PC-3 (cell line): ENCODE measurements at regions not wholly inside any gene's neighbourhood (a gene's known extent, or its start where the extent isn't known, plus 50 kb on each side); places are given as distances from the start of the nearest gene placed in this dataset.
A peak's percentile ranks its signal among the peaks of the same experiment; 100 is the strongest.

Experiments used
- ATAC-seq: fragments of 200-7000 bp; cut with Tn5 transposase; 2 replicates; pipeline ENCODE4 v1.9.1; 2020; ENCODE audit warnings: mild to moderate bottlenecking, moderate library complexity
- BruUV-seq: library from RNA; stranded (reverse); fragments of 400-500 nt; replicated peaks from 2 replicates; lab custom pipeline; 2021; lab: Mats Ljungman, UMichigan
- CTCF ChIA-PET: fragments of 300-600 bp; sonication (Branson Sonifier 250); formaldehyde crosslinking; loops from one replicate; lab custom pipeline; 2022; ENCODE audit warnings: antibody characterized with exemption; lab: Charles Lee
- POLR2A ChIA-PET: fragments of 300-600 bp; sonication (Branson Sonifier 250); formaldehyde crosslinking; loops from one replicate; lab custom pipeline; 2022; ENCODE audit warnings: antibody characterized with exemption; ENCODE audit not compliant: unreplicated experiment; lab: Charles Lee
- DNase-seq: peaks from one replicate; pipeline ENCODE4 v3.0.0-alpha.2; 2015
- H2AFZ ChIP-seq: fragments of 300-600 bp; sonication (generic); 2 replicates; pipeline ENCODE4 v1.6.0; 2016; ENCODE audit warnings: antibody characterized with exemption, low read length
- H3F3A ChIP-seq: fragments of 300-600 bp; sonication (generic); one replicate; pipeline ENCODE4 v1.6.0; 2017; ENCODE audit warnings: antibody characterized with exemption, low read length, control low read depth, mild to moderate bottlenecking; ENCODE audit not compliant: unreplicated experiment
- H3K27ac ChIP-seq: fragments of 300-600 bp; sonication (generic); 2 replicates; pipeline ENCODE4 v1.5.1; 2016; ENCODE audit warnings: mild to moderate bottlenecking, low read length
- H3K27me3 ChIP-seq: fragments of 300-600 bp; sonication (generic); 2 replicates; pipeline ENCODE4 v1.6.1; 2016; ENCODE audit warnings: low read length, mixed read lengths
- H3K36me3 ChIP-seq: fragments of 300-600 bp; sonication (generic); 2 replicates; pipeline ENCODE4 v1.6.1; 2016; ENCODE audit warnings: low read depth, mixed run types, low read length, mixed read lengths
- H3K4me1 ChIP-seq: fragments of 300-600 bp; sonication (generic); 2 replicates; pipeline ENCODE4 v1.5.1; 2016; ENCODE audit warnings: low read length; ENCODE audit not compliant: insufficient read depth
- H3K4me2 ChIP-seq: fragments of 300-600 bp; sonication (generic); 2 replicates; pipeline ENCODE4 v1.6.0; 2016; ENCODE audit warnings: low read length
- H3K4me3 ChIP-seq: fragments of 300-600 bp; sonication (generic); 2 replicates; pipeline ENCODE4 v1.5.1; 2016; ENCODE audit warnings: mild to moderate bottlenecking, low read length, mixed read lengths
- H3K79me2 ChIP-seq: fragments of 300-600 bp; sonication (generic); 2 replicates; pipeline ENCODE4 v1.6.1; 2017; ENCODE audit warnings: low read length, mixed read lengths
- H3K9ac ChIP-seq: fragments of 300-600 bp; sonication (generic); 2 replicates; pipeline ENCODE4 v1.6.0; 2016; ENCODE audit warnings: mild to moderate bottlenecking, low read length
- H3K9me2 ChIP-seq: fragments of 300-600 bp; sonication (generic); replicated peaks from 2 replicates; pipeline ENCODE4 v1.6.1; 2016; ENCODE audit warnings: mixed run types, low read length, mixed read lengths
- H3K9me3 ChIP-seq: fragments of 300-600 bp; sonication (generic); 2 replicates; pipeline ENCODE4 v1.6.1; 2016; ENCODE audit warnings: low read length, mixed read lengths
- H4K20me1 ChIP-seq: fragments of 300-600 bp; sonication (generic); 2 replicates; pipeline ENCODE4 v1.6.1; 2016; ENCODE audit warnings: low read length, mixed read lengths
- CTCF ChIP-seq: fragments of 300-600 bp; sonication (generic); conservative IDR thresholded peaks from 2 replicates; pipeline ENCODE4 v1.5.1; 2017; ENCODE audit warnings: antibody characterized with exemption, low read depth, mild to moderate bottlenecking, low read length
- EZH2 ChIP-seq: fragments of 300-600 bp; sonication (generic); IDR thresholded peaks from one replicate; pipeline ENCODE4 v1.6.1; 2017; ENCODE audit warnings: antibody characterized with exemption, mild to moderate bottlenecking, low read length; ENCODE audit not compliant: unreplicated experiment
- EZH2phosphoT487 ChIP-seq: fragments of 300-600 bp; sonication (generic); IDR thresholded peaks from 2 replicates; pipeline ENCODE4 v1.6.1; 2018; ENCODE audit warnings: mild to moderate bottlenecking, antibody characterized with exemption, low read length, borderline replicate concordance
- intact Hi-C: fragments of 100-400 bp; cut with micrococcal nuclease; formaldehyde crosslinking; loops from 2 replicates; pipeline ENCODE4 v1.9.0; 2023

- no peak for TF ChIP-seq EZH2
- TF ChIP-seq EZH2phosphoT487: no peak
- no peak for TF ChIP-seq CTCF
- Histone ChIP-seq H4K20me1 (no peaks in the 10 kb centered on the region), H3K4me1 (peaks cover 15% of the 10 kb centered on the region), H3K27me3 (no peaks in the 10 kb centered on the region), H3K36me3 (no peaks in the 10 kb centered on the region), H3K9me3 (no peaks in the 10 kb centered on the region), H3K9ac (no peak overlapping the region), H3K27ac (no peak overlapping the region), H3K9me2 (no peaks in the 10 kb centered on the region), H2AFZ (no peak overlapping the region), H3K79me2 (no peaks in the 10 kb centered on the region), H3F3A (no peaks in the 10 kb centered on the region), H3K4me2 (no peak overlapping the region), H3K4me3 (no peak overlapping the region)
- intact Hi-C loops: no loop called here
- peak; percentile 12 for DNase-seq
- no peak for ATAC-seq
- POLR2A ChIA-PET: interaction anchor here (0.6 to 1.0 kb wide), 2 partner anchors 8 to 48 kb away, joined by 3 read pairs; no protein-coding TSS in a partner anchor
- no TSS peak for BruUV-seq
- CTCF ChIA-PET: no interaction called here
These were observed 283.4 kb downstream of the HAO1 start for GRCh38 chr20:7656687-7657467.

GRCh38 chr20:7657569-7657968 lies 282.7 kb downstream of the HAO1 start:
- Histone ChIP-seq H2AFZ (no peak overlapping the region), H3K4me1 (peaks cover 15% of the 10 kb centered on the region), H4K20me1 (no peaks in the 10 kb centered on the region), H3K27me3 (no peaks in the 10 kb centered on the region), H3K4me2 (no peak overlapping the region), H3K36me3 (no peaks in the 10 kb centered on the region), H3K4me3 (no peak overlapping the region), H3F3A (no peaks in the 10 kb centered on the region), H3K9me2 (no peaks in the 10 kb centered on the region), H3K9me3 (no peaks in the 10 kb centered on the region), H3K79me2 (no peaks in the 10 kb centered on the region), H3K27ac (no peak overlapping the region), H3K9ac (no peak overlapping the region)
- ChIA-PET CTCF (no interaction called here), POLR2A (interaction anchor here (0.6 kb wide), 1 partner anchor 49 kb away, joined by 3 read pairs; no protein-coding TSS in a partner anchor)
- ATAC-seq (peak; percentile 31; the same call in 1 of the 2 replicates), DNase-seq (peak; percentile 78)
- intact Hi-C loops: no loop called here
- BruUV-seq: no TSS peak
- TF ChIP-seq CTCF: no peak
- TF ChIP-seq EZH2phosphoT487: no peak
- no peak for TF ChIP-seq EZH2

GRCh38 chr20:7660165-7660564 lies 280.1 kb downstream of the HAO1 start:
- no peak for ATAC-seq
- BruUV-seq: no TSS peak
- intact Hi-C loops: no loop called here

More at GRCh38 chr20:7660165-7660564, 280.1 kb downstream of the HAO1 start:
- Histone ChIP-seq H3K9me3 (no peaks in the 10 kb centered on the region), H3K4me3 (no peak overlapping the region), H3K27me3 (no peaks in the 10 kb centered on the region), H3K9me2 (no peaks in the 10 kb centered on the region), H3K4me1 (peaks cover 15% of the 10 kb centered on the region), H2AFZ (no peak overlapping the region), H4K20me1 (no peaks in the 10 kb centered on the region), H3K27ac (no peak overlapping the region), H3K36me3 (no peaks in the 10 kb centered on the region), H3K79me2 (no peaks in the 10 kb centered on the region), H3K4me2 (no peak overlapping the region), H3K9ac (no peak overlapping the region), H3F3A (no peaks in the 10 kb centered on the region)
- no peak for DNase-seq
- TF ChIP-seq EZH2 (no peak), CTCF (no peak), EZH2phosphoT487 (no peak)
- POLR2A ChIA-PET: no interaction called here
- CTCF ChIA-PET: no interaction called here
